ENCODE measurements at regions not wholly inside any gene's neighbourhood (a gene's known extent, or its start where the extent isn't known, plus 50 kb on each side); places are given as distances from the start of the nearest gene placed in this dataset.

- TF ChIP-seq HOXA7 (CRISPR knock-in tag; IDR thresholded peaks at IDR 0.05) (no peak), NONO (IDR thresholded peaks at IDR 0.05) (no peak), NONO (CRISPR knock-in tag; conservative IDR thresholded peaks at IDR 0.05) (no peak)
Measured at GRCh38 chr1:170864876-170865538, 70.3 kb upstream of the MROH9 start (continued).

DNA sequence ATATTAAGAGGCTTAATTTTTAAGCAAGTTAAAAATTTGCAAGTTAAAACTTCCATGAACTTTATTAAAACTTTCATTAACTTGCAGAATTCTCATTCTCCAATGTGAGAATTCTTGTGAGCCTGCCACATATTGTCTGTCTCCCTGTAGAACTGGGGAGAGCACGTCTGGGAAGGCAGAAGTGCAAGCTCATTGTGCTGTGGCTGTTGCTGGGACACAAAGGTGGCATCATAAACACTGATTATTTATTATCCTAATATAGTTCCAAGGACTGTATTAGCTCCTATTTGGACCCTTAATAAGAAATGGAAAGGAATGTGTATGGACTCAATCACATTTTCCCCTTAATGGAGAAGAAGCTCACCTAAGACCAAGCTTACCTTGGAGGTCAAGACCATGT, 68.7 kb upstream of the MROH9 start:
- no peak overlapping the region for H3K27ac ChIP-seq (ENCODE audit: extremely low read length, insufficient read depth, low read length)
- ChIA-PET POLR2A (no interaction called here), CTCF (ENCODE audit: low intra/inter-chr PET ratio, low total read pairs) (no interaction called here)
- 0% methylated on average over 1 of the region's 1 CpG for WGBS (ENCODE audit: low lambda C conversion rate)
- no peaks in the 10 kb centered on the region for H4K20me1 ChIP-seq (ENCODE audit: insufficient read depth, low read length)
- no peaks in the 10 kb centered on the region for H3K9me3 ChIP-seq (ENCODE audit: low read length)
- intact Hi-C loops (cut with micrococcal nuclease; ENCODE audit: unreplicated experiment): no loop called here
- no peak overlapping the region for H3K4me3 ChIP-seq (replicated peaks in 1 of 3; ENCODE audit: insufficient read depth in 1 of 3, low read depth in 2 of 3, low read length in 3 of 3)
- H3K4me2 ChIP-seq (ENCODE audit: low read depth, low read length): no peak overlapping the region
- H3K27me3 ChIP-seq (ENCODE audit: control insufficient read depth in 1 of 2, insufficient read depth in 2 of 2, low read length in 2 of 2): no peaks in the 10 kb centered on the region
- DNase-seq (ENCODE audit: low spot score) (no peak), FAIRE-seq (no peak), ATAC-seq (no peak)
- no peaks in the 10 kb centered on the region for H3K4me1 ChIP-seq (ENCODE audit: insufficient read depth, low read length)
- no peaks in the 10 kb centered on the region for H3K79me2 ChIP-seq (ENCODE audit: insufficient read depth, low read length)
- no TSS peak for BruUV-seq (replicated peaks)
- no peak overlapping the region for H3K9ac ChIP-seq (ENCODE audit: insufficient read depth, low read depth, low read length)
- no peak overlapping the region for H2AFZ ChIP-seq (ENCODE audit: low read length)
- no peaks in the 10 kb centered on the region for H3K36me3 ChIP-seq (replicated peaks in 1 of 2; ENCODE audit: control insufficient read depth in 1 of 2, insufficient read depth in 2 of 2, low read length in 2 of 2)
- in situ Hi-C loops (cut with HindIII; ENCODE audit: extremely low pct_ligation_motif_present, low pct_unique_long_range_greater_than_20kb): no loop called here
- TF ChIP-seq ZNF468 (CRISPR knock-in tag; IDR thresholded peaks at IDR 0.05) (no peak), SOX13 (IDR thresholded peaks at IDR 0.05) (no peak), SOX13 (CRISPR knock-in tag; conservative IDR thresholded peaks at IDR 0.05 in 1 of 2, IDR thresholded peaks at IDR 0.05 in 1 of 2) (no peak), ZNF44 (CRISPR knock-in tag; IDR thresholded peaks at IDR 0.05) (no peak), YEATS4 (CRISPR knock-in tag; IDR thresholded peaks at IDR 0.05; ENCODE audit: borderline replicate concordance) (no peak), KDM2A (CRISPR knock-in tag; IDR thresholded peaks at IDR 0.05; ENCODE audit: borderline replicate concordance, low read depth) (no peak), ELF1 (CRISPR knock-in tag; IDR thresholded peaks at IDR 0.05) (no peak), MAFK (conservative IDR thresholded peaks at IDR 0.05 in 1 of 2, IDR thresholded peaks at IDR 0.05 in 1 of 2; ENCODE audit: low read length in 2 of 2) (no peak), ZNF225 (CRISPR knock-in tag; IDR thresholded peaks at IDR 0.05) (no peak)
- TF ChIP-seq, protein P1, sequence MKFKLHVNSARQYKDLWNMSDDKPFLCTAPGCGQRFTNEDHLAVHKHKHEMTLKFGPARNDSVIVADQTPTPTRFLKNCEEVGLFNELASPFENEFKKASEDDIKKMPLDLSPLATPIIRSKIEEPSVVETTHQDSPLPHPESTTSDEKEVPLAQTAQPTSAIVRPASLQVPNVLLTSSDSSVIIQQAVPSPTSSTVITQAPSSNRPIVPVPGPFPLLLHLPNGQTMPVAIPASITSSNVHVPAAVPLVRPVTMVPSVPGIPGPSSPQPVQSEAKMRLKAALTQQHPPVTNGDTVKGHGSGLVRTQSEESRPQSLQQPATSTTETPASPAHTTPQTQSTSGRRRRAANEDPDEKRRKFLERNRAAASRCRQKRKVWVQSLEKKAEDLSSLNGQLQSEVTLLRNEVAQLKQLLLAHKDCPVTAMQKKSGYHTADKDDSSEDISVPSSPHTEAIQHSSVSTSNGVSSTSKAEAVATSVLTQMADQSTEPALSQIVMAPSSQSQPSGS (CRISPR knock-in tag; IDR thresholded peaks at IDR 0.05): no peak
- TF ChIP-seq, protein P2, sequence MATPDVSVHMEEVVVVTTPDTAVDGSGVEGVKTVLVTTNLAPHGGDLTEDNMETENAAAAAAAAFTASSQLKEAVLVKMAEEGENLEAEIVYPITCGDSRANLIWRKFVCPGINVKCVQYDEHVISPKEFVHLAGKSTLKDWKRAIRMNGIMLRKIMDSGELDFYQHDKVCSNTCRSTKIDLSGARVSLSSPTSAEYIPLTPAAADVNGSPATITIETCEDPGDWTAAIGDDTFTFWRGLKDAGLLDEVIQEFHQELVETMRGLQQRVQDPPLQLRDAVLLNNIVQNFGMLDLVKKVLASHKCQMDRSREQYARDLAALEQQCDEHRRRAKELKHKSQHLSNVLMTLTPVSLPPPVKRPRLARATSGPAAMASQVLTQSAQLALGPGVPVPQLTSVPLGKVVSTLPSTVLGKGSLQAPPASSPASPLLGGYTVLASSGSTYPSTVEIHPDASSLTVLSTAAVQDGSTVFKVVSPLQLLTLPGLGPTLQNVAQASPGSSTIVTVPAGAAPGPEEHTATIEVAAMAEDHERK (CRISPR knock-in tag; IDR thresholded peaks at IDR 0.05; ENCODE audit: low read depth): no peak
- TF ChIP-seq, protein P3, sequence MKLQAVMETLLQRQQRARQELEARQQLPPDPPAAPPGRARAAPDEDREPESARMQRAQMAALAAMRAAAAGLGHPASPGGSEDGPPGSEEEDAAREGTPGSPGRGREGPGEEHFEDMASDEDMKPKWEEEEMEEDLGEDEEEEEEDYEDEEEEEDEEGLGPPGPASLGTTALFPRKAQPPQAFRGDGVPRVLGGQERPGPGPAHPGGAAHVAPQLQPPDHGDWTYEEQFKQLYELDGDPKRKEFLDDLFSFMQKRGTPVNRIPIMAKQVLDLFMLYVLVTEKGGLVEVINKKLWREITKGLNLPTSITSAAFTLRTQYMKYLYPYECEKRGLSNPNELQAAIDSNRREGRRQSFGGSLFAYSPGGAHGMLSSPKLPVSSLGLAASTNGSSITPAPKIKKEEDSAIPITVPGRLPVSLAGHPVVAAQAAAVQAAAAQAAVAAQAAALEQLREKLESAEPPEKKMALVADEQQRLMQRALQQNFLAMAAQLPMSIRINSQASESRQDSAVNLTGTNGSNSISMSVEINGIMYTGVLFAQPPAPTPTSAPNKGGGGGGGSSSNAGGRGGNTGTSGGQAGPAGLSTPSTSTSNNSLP (IDR thresholded peaks at IDR 0.05; ENCODE audit: low read depth, low read length): no peak
